ENCODE measurements at regions not wholly inside any gene's neighbourhood (a gene's known extent, or its start where the extent isn't known, plus 50 kb on each side); places are given as distances from the start of the nearest gene placed in this dataset.

DNA sequence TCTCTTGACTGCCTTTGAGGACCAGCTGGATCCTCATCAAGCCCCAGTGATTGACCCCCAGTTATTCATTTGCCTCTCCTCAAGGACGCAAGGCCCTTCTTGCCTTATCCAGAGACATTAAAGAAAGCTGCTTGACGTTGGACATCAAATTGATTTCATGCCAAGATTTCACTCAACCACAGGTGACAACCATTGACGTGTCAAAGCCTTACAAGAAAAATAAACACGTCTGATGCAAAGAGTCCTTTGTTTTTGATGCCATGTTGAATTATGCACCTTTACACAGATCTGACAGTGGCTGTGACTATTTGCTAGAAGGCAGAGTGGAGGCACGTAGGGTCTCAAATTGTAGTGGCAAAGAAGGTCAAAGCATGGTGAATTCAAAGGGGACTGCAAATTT, 666.2 kb upstream of the CAMK1G start:
- Histone ChIP-seq H3K27ac (ENCODE audit: low read depth in 1 of 2, low read length in 2 of 2) (no peak overlapping the region), H3K4me1 (ENCODE audit: control insufficient read depth in 1 of 2, insufficient read depth in 2 of 2, low read length in 2 of 2) (no peaks in the 10 kb centered on the region), H3K4me3 (ENCODE audit: low read length in 2 of 2) (no peak overlapping the region), H3K27me3 (ENCODE audit: control insufficient read depth in 1 of 2, insufficient read depth in 2 of 2, low read length in 1 of 2) (no peaks in the 10 kb centered on the region), H3K9me3 (ENCODE audit: control insufficient read depth, low read length) (no peaks in the 10 kb centered on the region), H3K36me3 (ENCODE audit: control insufficient read depth in 1 of 2, insufficient read depth in 2 of 2, low read length in 1 of 2) (no peaks in the 10 kb centered on the region)
- WGBS, 2 donors, result 58 to 67% methylated on average over 5 of the region's 5 CpGs
- DNase-seq (no peak), ATAC-seq (ENCODE audit: low FRiP score) (no peak)
- intact Hi-C loops (cut with DNase I), result no loop called here

DNA sequence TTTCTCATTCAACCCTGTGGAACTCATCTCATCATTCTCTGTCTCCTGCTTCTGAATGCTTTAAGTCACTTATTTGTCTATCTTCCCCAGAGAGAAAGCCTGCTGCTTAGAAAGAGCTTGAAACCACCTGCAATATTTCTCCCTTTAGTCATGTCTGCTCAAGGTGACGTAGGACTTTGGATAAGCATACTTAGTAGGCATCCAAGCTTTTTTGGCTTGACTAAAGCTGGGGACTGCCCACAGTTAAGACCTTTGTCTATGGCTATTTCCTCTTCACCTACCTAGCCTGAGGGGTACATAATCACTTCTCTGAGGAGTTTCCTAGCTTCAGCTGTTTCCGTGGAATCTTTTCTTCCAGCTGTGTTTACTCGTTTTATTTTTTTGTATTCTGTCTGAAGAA, 665.8 kb upstream of the CAMK1G start:
- H3K4me3 ChIP-seq (ENCODE audit: low read length in 2 of 2), result no peak overlapping the region
- WGBS, 2 donors, result 78 to 81% methylated on average over 3 of the region's 3 CpGs
- intact Hi-C loops (cut with DNase I), result no loop called here
- H3K27ac ChIP-seq (ENCODE audit: low read depth in 1 of 2, low read length in 2 of 2), result no peak overlapping the region
- no peak for ATAC-seq (ENCODE audit: low FRiP score)
- DNase-seq, result no peak
- no peaks in the 10 kb centered on the region for H3K36me3 ChIP-seq (ENCODE audit: control insufficient read depth in 1 of 2, insufficient read depth in 2 of 2, low read length in 1 of 2)
- H3K27me3 ChIP-seq (ENCODE audit: control insufficient read depth in 1 of 2, insufficient read depth in 2 of 2, low read length in 1 of 2), result no peaks in the 10 kb centered on the region
- H3K4me1 ChIP-seq (ENCODE audit: control insufficient read depth in 1 of 2, insufficient read depth in 2 of 2, low read length in 2 of 2), result no peaks in the 10 kb centered on the region
- no peaks in the 10 kb centered on the region for H3K9me3 ChIP-seq (ENCODE audit: control insufficient read depth, low read length)

DNA sequence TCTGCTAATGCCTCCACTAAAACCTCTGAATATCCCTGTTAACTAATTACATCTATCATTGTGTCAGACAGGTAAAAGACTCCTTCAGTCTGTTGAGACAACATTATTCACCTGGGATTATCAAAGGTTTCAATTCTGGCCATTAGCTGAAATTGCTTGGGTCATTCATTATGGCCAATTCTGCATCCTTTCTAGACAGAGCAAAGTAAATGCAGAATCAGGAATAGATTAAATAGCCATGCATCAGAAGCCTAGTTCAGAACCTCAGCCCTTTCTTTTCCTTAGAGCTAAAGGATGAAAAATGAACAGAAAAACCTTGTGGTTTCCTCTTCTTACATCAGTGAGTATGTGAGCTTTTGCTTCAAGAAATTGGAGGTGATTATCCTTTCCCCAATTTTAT, 665.4 kb upstream of the CAMK1G start:
- DNase-seq (no peak), ATAC-seq (ENCODE audit: low FRiP score) (no peak)
- Histone ChIP-seq H3K27ac (ENCODE audit: low read depth in 1 of 2, low read length in 2 of 2) (no peak overlapping the region), H3K4me1 (ENCODE audit: control insufficient read depth in 1 of 2, insufficient read depth in 2 of 2, low read length in 2 of 2) (no peaks in the 10 kb centered on the region), H3K9me3 (ENCODE audit: control insufficient read depth, low read length) (no peaks in the 10 kb centered on the region), H3K36me3 (ENCODE audit: control insufficient read depth in 1 of 2, insufficient read depth in 2 of 2, low read length in 1 of 2) (no peaks in the 10 kb centered on the region), H3K4me3 (ENCODE audit: low read length in 2 of 2) (no peak overlapping the region), H3K27me3 (ENCODE audit: control insufficient read depth in 1 of 2, insufficient read depth in 2 of 2, low read length in 1 of 2) (no peaks in the 10 kb centered on the region)
- intact Hi-C loops (cut with DNase I), result no loop called here

DNA sequence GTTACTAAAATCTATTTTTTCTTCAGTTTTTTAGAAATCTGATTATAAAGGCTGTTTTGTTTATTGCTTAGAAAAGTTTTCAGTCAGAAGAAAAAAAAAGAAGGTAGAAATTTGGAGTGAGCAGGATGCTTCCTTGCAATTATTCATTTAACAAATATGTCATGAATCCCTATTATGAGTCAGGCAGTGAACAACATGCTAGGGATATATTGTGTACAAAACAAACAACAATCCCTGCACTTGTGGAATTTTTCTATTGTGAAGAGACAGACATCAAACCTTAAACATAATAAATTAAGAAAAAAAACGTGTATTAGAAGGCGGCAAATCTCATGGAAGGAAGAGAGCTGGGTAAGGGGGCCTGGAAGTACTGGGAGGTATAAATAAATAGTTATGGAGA, 664.1 kb upstream of the CAMK1G start:
- Histone ChIP-seq H3K4me1 (ENCODE audit: control insufficient read depth in 1 of 2, insufficient read depth in 2 of 2, low read length in 2 of 2) (no peaks in the 10 kb centered on the region), H3K4me3 (ENCODE audit: low read length in 2 of 2) (no peak overlapping the region), H3K27me3 (ENCODE audit: control insufficient read depth in 1 of 2, insufficient read depth in 2 of 2, low read length in 1 of 2) (no peaks in the 10 kb centered on the region), H3K9me3 (ENCODE audit: control insufficient read depth, low read length) (no peaks in the 10 kb centered on the region), H3K27ac (ENCODE audit: low read depth in 1 of 2, low read length in 2 of 2) (no peak overlapping the region), H3K36me3 (ENCODE audit: control insufficient read depth in 1 of 2, insufficient read depth in 2 of 2, low read length in 1 of 2) (no peaks in the 10 kb centered on the region)
- DNase-seq (no peak), ATAC-seq (ENCODE audit: low FRiP score) (no peak)
- intact Hi-C loops (cut with DNase I), result no loop called here
- WGBS, 2 donors, result 82% methylated on average over 2 of the region's 2 CpGs

DNA sequence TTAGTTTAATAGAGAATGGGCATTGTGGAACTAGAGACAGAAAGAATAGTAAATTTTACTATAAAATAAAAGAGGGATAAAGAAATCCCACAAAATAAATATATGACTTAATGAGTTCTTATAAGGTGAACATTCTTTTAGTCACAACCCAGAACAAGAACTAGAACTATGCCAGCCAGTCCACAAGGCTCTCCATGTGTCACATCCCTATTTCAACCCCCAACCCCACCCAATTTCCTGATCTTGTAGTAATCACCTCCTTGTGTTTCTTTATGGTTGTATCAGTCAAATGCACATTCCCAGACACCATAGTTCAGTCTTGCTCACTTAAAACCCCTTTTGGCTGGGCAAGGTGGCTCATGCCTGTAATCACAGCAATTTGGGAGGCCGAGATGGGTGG, 662.3 kb upstream of the CAMK1G start:
- intact Hi-C loops (cut with DNase I), result no loop called here
- WGBS, 2 donors, result 92 to 100% methylated on average over 1 of the region's 1 CpG
- no peaks in the 10 kb centered on the region for H3K27me3 ChIP-seq (ENCODE audit: control insufficient read depth in 1 of 2, insufficient read depth in 2 of 2, low read length in 1 of 2)
- H3K4me3 ChIP-seq (ENCODE audit: low read length in 2 of 2), result no peak overlapping the region
- no peaks in the 10 kb centered on the region for H3K36me3 ChIP-seq (ENCODE audit: control insufficient read depth in 1 of 2, insufficient read depth in 2 of 2, low read length in 1 of 2)
- DNase-seq (no peak), ATAC-seq (ENCODE audit: low FRiP score) (no peak)
- no peaks in the 10 kb centered on the region for H3K9me3 ChIP-seq (ENCODE audit: control insufficient read depth, low read length)
- no peaks in the 10 kb centered on the region for H3K4me1 ChIP-seq (ENCODE audit: control insufficient read depth in 1 of 2, insufficient read depth in 2 of 2, low read length in 2 of 2)
- no peak overlapping the region for H3K27ac ChIP-seq (ENCODE audit: low read depth in 1 of 2, low read length in 2 of 2)

DNA sequence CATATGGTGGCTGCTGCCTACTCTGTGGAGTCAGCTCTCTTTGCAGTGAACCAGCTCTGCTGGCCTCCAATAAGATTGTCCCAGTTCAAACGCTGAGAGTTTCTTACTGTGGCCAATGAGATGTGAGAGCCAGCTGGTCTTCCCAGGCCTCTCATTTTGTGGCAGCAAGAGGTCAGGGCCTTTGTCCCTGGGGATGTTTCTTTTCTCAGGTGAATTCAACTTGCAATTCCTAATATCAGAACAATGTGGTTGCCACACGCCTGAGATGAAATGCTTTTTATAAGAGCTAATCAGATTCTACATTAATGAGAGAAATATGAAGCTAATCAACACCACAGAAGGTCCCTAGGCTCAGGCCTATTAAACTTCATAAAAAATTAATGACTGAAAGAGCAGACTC, 660.1 kb upstream of the CAMK1G start:
- no peak for DNase-seq
- no peak overlapping the region for H3K4me3 ChIP-seq (ENCODE audit: low read length in 2 of 2)
- ATAC-seq (ENCODE audit: low FRiP score), result no peak
- WGBS, 2 donors, result 75 to 76% methylated on average over 2 of the region's 2 CpGs
- H3K27ac ChIP-seq (ENCODE audit: low read depth in 1 of 2, low read length in 2 of 2), result no peak overlapping the region
- intact Hi-C loops (cut with DNase I), result no loop called here
- H3K9me3 ChIP-seq (ENCODE audit: control insufficient read depth, low read length), result no peaks in the 10 kb centered on the region
- H3K27me3 ChIP-seq (ENCODE audit: control insufficient read depth in 1 of 2, insufficient read depth in 2 of 2, low read length in 1 of 2), result no peaks in the 10 kb centered on the region
- H3K4me1 ChIP-seq (ENCODE audit: control insufficient read depth in 1 of 2, insufficient read depth in 2 of 2, low read length in 2 of 2), result no peaks in the 10 kb centered on the region
- no peaks in the 10 kb centered on the region for H3K36me3 ChIP-seq (ENCODE audit: control insufficient read depth in 1 of 2, insufficient read depth in 2 of 2, low read length in 1 of 2)

DNA sequence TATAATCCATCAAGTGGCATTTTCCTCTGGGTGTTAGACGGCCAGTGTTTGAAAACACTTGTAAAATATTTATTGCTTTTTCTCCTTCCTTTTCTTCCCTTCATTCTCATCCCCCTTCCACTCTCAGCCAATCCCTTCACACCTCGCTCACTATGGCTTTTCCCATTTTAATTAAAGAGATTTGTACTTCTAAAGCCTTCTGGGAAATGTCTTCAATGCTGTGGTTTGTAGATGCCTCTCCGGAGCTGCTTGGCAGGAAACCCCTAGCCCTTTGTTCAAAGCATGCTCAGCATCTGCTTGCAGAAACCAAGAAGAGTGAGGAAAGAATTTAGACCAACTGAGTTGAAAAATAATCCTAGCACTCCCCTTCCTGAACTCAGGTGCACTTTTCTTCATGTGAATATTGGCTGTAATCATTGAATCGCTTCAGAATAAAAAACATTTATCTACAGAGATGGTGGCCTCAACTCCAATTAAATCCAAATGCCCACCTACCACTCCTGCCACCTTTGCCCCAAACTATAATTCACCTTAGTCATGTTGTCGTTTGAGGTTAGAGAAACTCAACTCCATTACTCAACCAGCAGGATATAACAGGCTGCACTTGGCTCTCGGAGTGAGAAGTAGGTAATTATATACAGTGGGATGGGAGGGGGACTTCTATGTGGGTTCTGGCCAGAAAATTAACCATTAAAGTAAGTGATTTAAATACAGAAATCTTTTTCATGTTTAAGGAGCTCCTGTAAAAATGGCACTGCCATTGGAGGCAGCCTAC, 659.4 kb upstream of the CAMK1G start:
- Histone ChIP-seq H3K4me3 (ENCODE audit: low read length in 2 of 2) (no peak overlapping the region), H3K27ac (ENCODE audit: low read depth in 1 of 2, low read length in 2 of 2) (no peak overlapping the region), H3K4me1 (ENCODE audit: control insufficient read depth in 1 of 2, insufficient read depth in 2 of 2, low read length in 2 of 2) (no peaks in the 10 kb centered on the region), H3K9me3 (ENCODE audit: control insufficient read depth, low read length) (no peaks in the 10 kb centered on the region), H3K27me3 (ENCODE audit: control insufficient read depth in 1 of 2, insufficient read depth in 2 of 2, low read length in 1 of 2) (no peaks in the 10 kb centered on the region), H3K36me3 (ENCODE audit: control insufficient read depth in 1 of 2, insufficient read depth in 2 of 2, low read length in 1 of 2) (no peaks in the 10 kb centered on the region)
- ATAC-seq (ENCODE audit: low FRiP score), result no peak
- intact Hi-C loops (cut with DNase I), result no loop called here
- DNase-seq, result no peak
- 56 to 73% methylated on average over 6 of the region's 6 CpGs for WGBS, 2 donors

DNA sequence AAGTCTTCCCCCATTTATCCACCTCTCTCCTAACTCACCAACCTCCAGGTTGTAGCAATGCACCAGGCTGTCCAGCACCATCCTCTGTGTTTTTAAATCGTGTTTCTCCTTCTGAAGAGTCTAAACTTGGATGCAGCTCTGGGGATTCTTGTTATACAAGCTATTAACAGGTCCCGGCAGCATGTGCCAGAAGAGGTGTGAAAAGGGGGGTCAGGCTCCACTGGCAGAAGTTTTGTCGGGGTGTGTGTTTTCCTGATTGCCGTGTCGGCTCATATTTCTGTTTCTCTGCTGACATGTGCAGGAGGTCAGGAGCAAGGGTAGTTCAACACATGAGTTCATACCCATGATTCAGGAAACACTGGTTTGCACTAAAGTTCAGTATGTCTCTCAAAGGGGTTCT, 658.6 kb upstream of the CAMK1G start:
- intact Hi-C loops (cut with DNase I), result no loop called here
- DNase-seq, result no peak
- H3K27me3 ChIP-seq (ENCODE audit: control insufficient read depth in 1 of 2, insufficient read depth in 2 of 2, low read length in 1 of 2), result no peaks in the 10 kb centered on the region
- ATAC-seq (ENCODE audit: low FRiP score), result no peak
- WGBS, 2 donors, result 37 to 41% methylated on average over 5 of the region's 5 CpGs
- H3K4me1 ChIP-seq (ENCODE audit: control insufficient read depth in 1 of 2, insufficient read depth in 2 of 2, low read length in 2 of 2), result no peaks in the 10 kb centered on the region
- no peaks in the 10 kb centered on the region for H3K36me3 ChIP-seq (ENCODE audit: control insufficient read depth in 1 of 2, insufficient read depth in 2 of 2, low read length in 1 of 2)
- no peak overlapping the region for H3K27ac ChIP-seq (ENCODE audit: low read depth in 1 of 2, low read length in 2 of 2)
- no peak overlapping the region for H3K4me3 ChIP-seq (ENCODE audit: low read length in 2 of 2)
- no peaks in the 10 kb centered on the region for H3K9me3 ChIP-seq (ENCODE audit: control insufficient read depth, low read length)

DNA sequence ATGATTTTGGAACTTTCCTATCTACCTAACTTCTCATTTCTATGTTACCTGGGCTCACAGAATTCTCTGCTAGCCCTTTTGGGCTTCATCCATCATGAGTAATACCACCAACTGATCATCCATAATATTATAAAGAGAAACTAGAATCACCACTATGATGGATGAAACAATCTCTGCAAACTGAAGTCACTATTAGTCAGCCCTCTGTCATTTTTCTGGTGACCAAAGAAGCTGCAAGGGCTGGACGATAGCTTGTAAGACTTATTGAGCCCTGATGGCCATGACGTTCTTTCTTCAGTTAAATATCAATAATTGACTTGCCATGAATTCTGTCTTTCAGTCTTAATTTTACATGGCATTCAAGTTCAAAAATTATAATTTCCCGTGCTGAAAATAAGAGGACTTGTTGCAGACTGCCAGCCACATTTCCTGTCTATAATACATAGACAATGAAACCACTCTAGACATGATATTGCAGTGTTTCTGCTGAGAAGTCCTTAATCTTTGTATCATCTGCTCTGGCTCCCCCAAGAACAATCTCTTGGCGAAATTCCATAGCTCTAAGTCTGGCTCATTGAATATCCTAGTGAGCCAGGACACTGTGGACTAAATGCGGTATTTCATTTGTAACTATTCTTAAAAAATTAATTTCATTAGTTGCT, 655.0 kb upstream of the CAMK1G start:
- WGBS, 2 donors, result 86 to 90% methylated on average over 5 of the region's 5 CpGs
- no peaks in the 10 kb centered on the region for H3K36me3 ChIP-seq (ENCODE audit: control insufficient read depth in 1 of 2, insufficient read depth in 2 of 2, low read length in 1 of 2)
- no peaks in the 10 kb centered on the region for H3K4me1 ChIP-seq (ENCODE audit: control insufficient read depth in 1 of 2, insufficient read depth in 2 of 2, low read length in 2 of 2)
- no peak for DNase-seq
- H3K27ac ChIP-seq (ENCODE audit: low read depth in 1 of 2, low read length in 2 of 2), result no peak overlapping the region
- no peak overlapping the region for H3K4me3 ChIP-seq (ENCODE audit: low read length in 2 of 2)
- peaks cover 0 to 1% of the 10 kb centered on the region in 2 donors for H3K27me3 ChIP-seq (ENCODE audit: control insufficient read depth in 1 of 2, insufficient read depth in 2 of 2, low read length in 1 of 2)
- intact Hi-C loops (cut with DNase I), result no loop called here
- H3K9me3 ChIP-seq (ENCODE audit: control insufficient read depth, low read length), result peaks cover 2% of the 10 kb centered on the region
- no peak for ATAC-seq (ENCODE audit: low FRiP score)
